Endothelial cell of umbilical vein (primary cell): ENCODE measurements at regions not wholly inside any gene's neighbourhood (a gene's known extent, or its start where the extent isn't known, plus 50 kb on each side); places are given as distances from the start of the nearest gene placed in this dataset.

Source experiments
- CTCF ChIP-seq, 2 donors: IDR thresholded peaks; 1 replicate in 1 of 2; 2 replicates in 1 of 2; pipeline ENCODE4 v1.5.1; 2011; ENCODE audit warnings: low read length in 2 of 2, mild to moderate bottlenecking in 2 of 2, moderate library complexity in 2 of 2, control low read depth in 1 of 2, inconsistent platforms in 1 of 2, low read depth in 1 of 2; ENCODE audit not compliant: insufficient read depth in 1 of 2; ENCODE audit errors: extremely low read depth in 1 of 2
- EZH2 ChIP-seq: IDR thresholded peaks from 2 replicates; pipeline ENCODE4 v1.6.1; 2012; ENCODE audit warnings: borderline replicate concordance, low read depth, mild to moderate bottlenecking, moderate library complexity, low read length, inconsistent platforms; ENCODE audit not compliant: severe bottlenecking
- GATA2 ChIP-seq: IDR thresholded peaks from 2 replicates; pipeline ENCODE4 v1.7.0; 2011; ENCODE audit warnings: low read depth, mild to moderate bottlenecking, moderate library complexity, mixed read lengths, low read length; ENCODE audit not compliant: insufficient read length, insufficient read depth
- JUN ChIP-seq: IDR thresholded peaks from 2 replicates; pipeline ENCODE4 v1.6.1; 2011; ENCODE audit warnings: borderline replicate concordance, low read depth; ENCODE audit not compliant: insufficient read length, insufficient read depth

DNA sequence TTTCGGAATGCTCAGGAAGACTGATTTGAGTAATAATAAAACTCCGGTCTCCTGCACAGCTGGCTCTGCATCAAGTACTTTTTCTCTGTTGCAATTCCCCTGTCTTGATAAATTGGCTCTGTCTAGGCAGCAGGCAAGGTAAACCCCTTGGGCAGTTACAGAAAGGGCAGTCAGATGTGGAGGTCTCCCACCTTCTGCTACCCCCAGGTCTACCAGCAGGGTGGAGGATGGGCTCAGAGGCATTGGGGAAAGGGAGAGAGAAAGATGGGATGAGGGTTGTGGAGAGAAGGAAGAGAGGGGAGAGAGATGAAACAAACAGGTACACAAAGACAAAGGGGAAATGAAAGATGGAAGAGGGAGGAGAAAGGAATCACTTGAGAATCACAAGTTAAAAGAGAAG, 156.8 kb downstream of the MIS18A start:
- TF ChIP-seq CTCF (IDR thresholded peaks at IDR 0.05; ENCODE audit: extremely low read depth in 1 of 2, insufficient read depth in 1 of 2, low read depth in 1 of 2, low read length in 2 of 2) (no peak), EZH2 (no peak), GATA2 (no peak), JUN (no peak)
